A204.1 (cell line): ENCODE measurements at regions not wholly inside any gene's neighbourhood (a gene's known extent, or its start where the extent isn't known, plus 50 kb on each side); places are given as distances from the start of the nearest gene placed in this dataset.

Experiments
- FAIRE-seq: peaks from 2 replicates; lab custom pipeline; 2012; peaks lifted over from hg19 to GRCh38; lab: Jason Lieb, UNC

- FAIRE-seq, result no peak
Observed at GRCh38 chr18:78543201-78543725, 436.4 kb upstream of the SALL3 start.

- FAIRE-seq, result no peak
Observed at GRCh38 chr18:78546281-78546680, 433.3 kb upstream of the SALL3 start.

- FAIRE-seq, result no peak
Observed at GRCh38 chr18:78547817-78548216, 431.8 kb upstream of the SALL3 start.

GRCh38 chr18:78548261-78549058, 431.2 kb upstream of the SALL3 start:
- no peak for FAIRE-seq

- no peak for FAIRE-seq
Observed at GRCh38 chr18:78549971-78550370, 429.6 kb upstream of the SALL3 start.

- FAIRE-seq, result no peak
Observed at GRCh38 chr18:78554944-78555608, 424.5 kb upstream of the SALL3 start.

- no peak for FAIRE-seq
Observed at GRCh38 chr18:78557371-78557770, 422.2 kb upstream of the SALL3 start.

GRCh38 chr18:78558101-78558810, 421.4 kb upstream of the SALL3 start:
- no peak for FAIRE-seq

GRCh38 chr18:78558948-78559347, 420.7 kb upstream of the SALL3 start:
- FAIRE-seq, result no peak

GRCh38 chr18:78559584-78559983, 420.0 kb upstream of the SALL3 start:
- no peak for FAIRE-seq

GRCh38 chr18:78561757-78562510, 417.7 kb upstream of the SALL3 start:
- no peak for FAIRE-seq

GRCh38 chr18:78562531-78562961, 417.1 kb upstream of the SALL3 start:
- FAIRE-seq, result no peak

- no peak for FAIRE-seq
Observed at GRCh38 chr18:78563110-78563509, 416.5 kb upstream of the SALL3 start.

GRCh38 chr18:78564030-78564429, 415.6 kb upstream of the SALL3 start:
- FAIRE-seq, result no peak

- FAIRE-seq, result no peak
Observed at GRCh38 chr18:78564518-78564917, 415.1 kb upstream of the SALL3 start.

GRCh38 chr18:78565240-78565639, 414.4 kb upstream of the SALL3 start:
- no peak for FAIRE-seq

GRCh38 chr18:78566065-78566464, 413.6 kb upstream of the SALL3 start:
- FAIRE-seq, result no peak

GRCh38 chr18:78566720-78567119, 412.9 kb upstream of the SALL3 start:
- FAIRE-seq, result no peak

- FAIRE-seq, result no peak
Observed at GRCh38 chr18:78571063-78571785, 408.4 kb upstream of the SALL3 start.

- no peak for FAIRE-seq
Observed at GRCh38 chr18:78571831-78572347, 407.7 kb upstream of the SALL3 start.

- FAIRE-seq, result no peak
Observed at GRCh38 chr18:78573773-78574172, 405.8 kb upstream of the SALL3 start.
